Lung (tissue), 11 donors: ENCODE measurements at regions not wholly inside any gene's neighbourhood (a gene's known extent, or its start where the extent isn't known, plus 50 kb on each side); places are given as distances from the start of the nearest gene placed in this dataset.

Experiments
- ATAC-seq: fragments of 200-7000 bp; cut with Tn5 transposase; one replicate; pipeline ENCODE4 v1.9.1; 2020; ENCODE audit warnings: moderate number of reproducible peaks; ENCODE audit not compliant: insufficient read depth, low FRiP score
- DNase-seq, 3 donors: peaks; one replicate each; pipeline ENCODE4 v3.0.0-alpha.2; 2013 to 2017
- H3K27ac ChIP-seq, 2 donors: one replicate each; pipeline ENCODE4 v1.5.1; 2013; ENCODE audit warnings: mild to moderate bottlenecking in 2 of 2, moderate library complexity in 2 of 2, control low read depth in 1 of 2, inconsistent platforms in 1 of 2, low read depth in 1 of 2, low read length in 1 of 2
- H3K27me3 ChIP-seq, 3 donors: one replicate each; pipeline ENCODE4 v1.5.1; 2013; ENCODE audit warnings: low read length in 2 of 3; ENCODE audit not compliant: control insufficient read depth in 3 of 3, insufficient read depth in 3 of 3
- H3K36me3 ChIP-seq, 4 donors: one replicate each; pipeline ENCODE4 v1.5.1; 2013; ENCODE audit warnings: low read length in 4 of 4, mild to moderate bottlenecking in 1 of 4, moderate library complexity in 1 of 4; ENCODE audit not compliant: control insufficient read depth in 4 of 4, insufficient read depth in 4 of 4
- H3K4me1 ChIP-seq, 5 donors: one replicate each; pipeline ENCODE4 v1.5.1; 2013; ENCODE audit warnings: low read length in 5 of 5, mild to moderate bottlenecking in 2 of 5, moderate library complexity in 1 of 5; ENCODE audit not compliant: control insufficient read depth in 5 of 5, insufficient read depth in 5 of 5
- H3K4me3 ChIP-seq: one replicate; pipeline ENCODE4 v1.5.1; 2013; ENCODE audit warnings: mild to moderate bottlenecking, control low read depth, moderate library complexity
- H3K9ac ChIP-seq, 2 donors: one replicate each; pipeline ENCODE4 v1.5.1; 2013; ENCODE audit warnings: low read length in 2 of 2, control low read depth in 1 of 2; ENCODE audit not compliant: insufficient read depth in 1 of 2
- H3K9me3 ChIP-seq, 4 donors: one replicate each; pipeline ENCODE4 v1.5.1; 2013; ENCODE audit warnings: low read length in 3 of 4, mild to moderate bottlenecking in 1 of 4, moderate library complexity in 1 of 4; ENCODE audit not compliant: control insufficient read depth in 4 of 4, insufficient read depth in 3 of 4
- WGBS, 2 donors: extraction: QIAGEN DNeasy Blood & Tissue Kit; methylation state at CpG; one replicate each; pipeline ENCODE4 v1.1.7; 2013; 5-methylcytosine and 5-hydroxymethylcytosine counted together
- TF ChIP-seq, protein P1 (sequence below): IDR thresholded peaks from 2 replicates; pipeline ENCODE4 v1.5.1; 2012; ENCODE audit warnings: mild to moderate bottlenecking; ENCODE audit errors: control extremely low read depth, extremely low read depth
- donor health status: control.
- donor health status: control.
- donor health status: Bipolar disorder and iron deficiency.
- donor health status: healthy.
- donor health status: DM: yes; HTN: yes; CAD: no.

DNA sequence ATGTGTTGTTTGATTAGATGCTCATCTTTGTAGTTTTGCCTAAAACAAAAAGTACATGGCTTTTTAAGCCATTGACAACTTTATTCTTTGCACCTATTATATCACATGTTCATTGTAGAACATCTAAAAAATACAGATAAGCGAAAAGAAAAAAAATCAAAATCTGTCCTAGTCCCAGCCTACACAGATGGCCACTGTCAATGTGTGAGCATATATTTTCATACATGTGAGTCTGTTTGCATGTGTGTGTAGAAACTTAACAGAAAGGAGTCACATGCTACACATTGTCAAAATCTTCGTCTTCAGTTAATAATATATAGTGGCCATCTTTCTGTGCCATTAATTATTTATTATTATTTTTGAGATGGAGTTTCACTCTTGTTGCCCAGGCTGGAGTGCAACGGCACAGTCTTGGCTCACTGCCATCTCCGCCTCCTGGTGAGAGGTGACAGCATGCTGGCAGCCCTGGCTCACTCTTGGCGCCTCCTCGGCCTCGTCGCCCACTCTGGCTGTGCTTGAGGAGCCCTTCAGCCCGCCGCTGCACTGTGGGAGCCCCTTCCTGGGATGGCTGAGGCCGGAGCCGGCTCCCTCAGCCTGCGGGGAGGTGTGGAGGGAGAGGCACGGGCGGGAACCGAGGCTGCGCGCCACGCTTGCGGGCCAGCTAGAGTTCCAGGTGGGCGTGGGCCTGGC lies 68.5 kb upstream of the AMZ2 start:
- WGBS, 2 donors = 91% methylated on average over 21 of the region's 21 CpGs
- DNase-seq = no peak
- TF ChIP-seq, protein P1, sequence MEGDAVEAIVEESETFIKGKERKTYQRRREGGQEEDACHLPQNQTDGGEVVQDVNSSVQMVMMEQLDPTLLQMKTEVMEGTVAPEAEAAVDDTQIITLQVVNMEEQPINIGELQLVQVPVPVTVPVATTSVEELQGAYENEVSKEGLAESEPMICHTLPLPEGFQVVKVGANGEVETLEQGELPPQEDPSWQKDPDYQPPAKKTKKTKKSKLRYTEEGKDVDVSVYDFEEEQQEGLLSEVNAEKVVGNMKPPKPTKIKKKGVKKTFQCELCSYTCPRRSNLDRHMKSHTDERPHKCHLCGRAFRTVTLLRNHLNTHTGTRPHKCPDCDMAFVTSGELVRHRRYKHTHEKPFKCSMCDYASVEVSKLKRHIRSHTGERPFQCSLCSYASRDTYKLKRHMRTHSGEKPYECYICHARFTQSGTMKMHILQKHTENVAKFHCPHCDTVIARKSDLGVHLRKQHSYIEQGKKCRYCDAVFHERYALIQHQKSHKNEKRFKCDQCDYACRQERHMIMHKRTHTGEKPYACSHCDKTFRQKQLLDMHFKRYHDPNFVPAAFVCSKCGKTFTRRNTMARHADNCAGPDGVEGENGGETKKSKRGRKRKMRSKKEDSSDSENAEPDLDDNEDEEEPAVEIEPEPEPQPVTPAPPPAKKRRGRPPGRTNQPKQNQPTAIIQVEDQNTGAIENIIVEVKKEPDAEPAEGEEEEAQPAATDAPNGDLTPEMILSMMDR = no peak

DNA sequence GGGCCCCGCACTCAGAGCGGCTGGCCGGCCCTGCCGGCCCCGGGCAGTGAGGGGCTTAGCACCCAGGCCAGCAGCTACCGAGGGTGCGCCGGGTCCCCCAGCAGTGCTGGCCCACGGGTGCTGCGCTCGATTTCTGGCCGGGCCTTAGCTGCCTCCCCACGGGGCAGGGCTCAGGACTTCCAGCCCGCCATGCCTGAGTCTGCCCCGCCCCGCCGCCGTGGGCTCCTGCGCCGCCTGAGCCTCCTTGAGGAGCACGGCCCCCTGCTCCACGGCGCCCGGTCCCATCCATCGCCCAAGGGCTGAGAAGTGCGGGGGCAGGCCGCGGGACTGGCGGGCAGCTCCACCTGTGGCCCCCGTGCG lies 67.9 kb upstream of the AMZ2 start:
- no peaks in the 10 kb centered on the region for H3K4me1 ChIP-seq
- H3K9ac ChIP-seq = no peak overlapping the region
- no peak overlapping the region for H3K27ac ChIP-seq
- DNase-seq (no peak), ATAC-seq (no peak)
- H3K27me3 ChIP-seq = no peaks in the 10 kb centered on the region
- TF ChIP-seq, protein P1 = no peak
- H3K36me3 ChIP-seq = no peaks in the 10 kb centered on the region
- WGBS, 2 donors = 97 to 98% methylated on average over 31 of the region's 31 CpGs
- no peak overlapping the region for H3K4me3 ChIP-seq
- no peaks in the 10 kb centered on the region for H3K9me3 ChIP-seq

More for the DNA sequence above, 68.5 kb upstream of the AMZ2 start:
- Histone ChIP-seq H3K27me3 (no peaks in the 10 kb centered on the region), H3K9ac (no peak overlapping the region), H3K4me1 (no peaks in the 10 kb centered on the region), H3K9me3 (no peaks in the 10 kb centered on the region), H3K36me3 (no peaks in the 10 kb centered on the region), H3K27ac (no peak overlapping the region), H3K4me3 (no peak overlapping the region)
- ATAC-seq = no peak

DNA sequence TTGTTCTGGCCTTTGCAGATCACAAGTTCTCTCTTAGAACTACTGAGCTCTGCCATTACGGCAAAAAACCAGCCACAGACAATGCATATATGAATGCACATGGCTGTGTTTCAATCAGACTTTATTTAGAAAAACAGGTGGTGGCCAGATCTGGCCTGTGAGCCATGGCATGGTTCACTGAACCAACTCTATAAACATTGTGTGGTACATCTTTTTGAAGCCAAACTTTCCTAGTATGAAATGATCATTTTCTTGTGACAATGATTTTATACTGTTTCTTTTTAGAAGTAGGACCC lies 65.9 kb upstream of the AMZ2 start:
- Histone ChIP-seq H3K27ac (no peak overlapping the region), H3K36me3 (no peaks in the 10 kb centered on the region), H3K9me3 (no peaks in the 10 kb centered on the region), H3K4me3 (no peak overlapping the region), H3K27me3 (no peaks in the 10 kb centered on the region), H3K9ac (no peak overlapping the region), H3K4me1 (no peaks in the 10 kb centered on the region)
- no peak for DNase-seq
- 85 to 88% methylated on average over 1 of the region's 1 CpG for WGBS, 2 donors
- TF ChIP-seq, protein P1 = no peak
- ATAC-seq = no peak

DNA sequence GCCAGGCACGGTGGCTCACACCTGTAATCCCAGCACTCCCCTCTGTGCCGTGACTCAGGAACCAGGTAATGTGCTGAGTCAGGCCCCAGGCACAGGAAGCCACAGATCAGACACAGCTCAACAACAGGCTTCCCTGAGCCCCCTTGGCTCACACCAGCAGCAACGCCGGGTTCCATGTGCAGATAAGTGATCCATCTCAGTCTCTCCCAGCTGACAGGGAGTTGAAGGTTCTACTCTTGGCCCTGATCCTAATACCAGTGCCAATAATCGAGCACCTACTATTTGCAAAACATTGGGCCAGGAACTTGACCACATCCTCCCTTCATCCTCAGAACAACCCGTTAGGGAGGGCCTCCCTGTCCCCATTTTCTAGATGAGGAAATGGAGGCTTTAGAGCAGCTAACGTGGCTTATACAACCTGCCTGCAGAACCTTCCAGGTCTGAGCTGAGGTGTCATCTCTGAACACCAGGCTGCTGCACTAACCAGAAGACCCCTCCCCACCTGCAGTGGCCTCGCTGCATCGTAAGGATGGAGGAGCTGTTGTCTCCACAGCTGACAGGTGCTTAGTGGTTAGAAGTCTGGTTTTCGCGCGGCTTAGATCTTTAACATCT lies 64.8 kb upstream of the AMZ2 start:
- H3K27me3 ChIP-seq = peaks cover 0 to 7% (median 0%) of the 10 kb centered on the region in 3 donors
- no peak overlapping the region for H3K4me3 ChIP-seq
- no peak for DNase-seq
- ATAC-seq = no peak
- 54 to 73% methylated on average over 12 of the region's 12 CpGs for WGBS, 2 donors
- no peak overlapping the region for H3K27ac ChIP-seq
- no peaks in the 10 kb centered on the region for H3K36me3 ChIP-seq
- H3K4me1 ChIP-seq = no peaks in the 10 kb centered on the region
- H3K9me3 ChIP-seq = no peaks in the 10 kb centered on the region
- H3K9ac ChIP-seq = no peak overlapping the region
- TF ChIP-seq, protein P1 = no peak
